ENCODE measurements at regions not wholly inside any gene's neighbourhood (a gene's known extent, or its start where the extent isn't known, plus 50 kb on each side); places are given as distances from the start of the nearest gene placed in this dataset.

DNA sequence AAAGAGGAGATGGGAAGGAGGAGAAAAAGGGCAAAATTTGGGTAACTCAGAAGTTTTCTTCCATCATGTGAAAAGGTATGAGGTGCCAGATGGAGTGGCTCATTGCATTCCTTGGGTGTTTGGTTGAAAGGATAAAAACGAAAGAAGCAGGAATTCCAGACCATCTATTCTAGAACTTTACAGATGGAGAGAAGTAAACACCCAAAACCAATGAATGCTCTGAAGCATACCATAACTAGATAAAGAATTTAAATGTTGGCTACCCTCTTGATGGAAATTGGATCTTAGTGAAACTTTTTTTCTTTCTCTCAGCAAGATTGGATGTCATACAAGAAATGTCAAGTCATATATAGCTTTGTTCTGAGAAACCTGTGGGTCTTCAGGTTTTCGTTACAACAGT is 175.6 kb upstream of the FAR2 start:
- DNase-seq (ENCODE audit: low read depth, low spot score) (no peak), FAIRE-seq (no peak)
- Histone ChIP-seq H3K9ac (ENCODE audit: control insufficient read depth, extremely low read depth, insufficient read depth, low read length) (no peak overlapping the region), H3K36me3 (ENCODE audit: control insufficient read depth in 2 of 2, extremely low read depth in 1 of 2, insufficient read depth in 2 of 2, low read length in 2 of 2) (no peaks in the 10 kb centered on the region), H3K9me3 (ENCODE audit: control insufficient read depth, low read depth, low read length) (no peaks in the 10 kb centered on the region), H3K9me1 (ENCODE audit: control insufficient read depth, extremely low read depth, insufficient read depth, low read length) (no peaks in the 10 kb centered on the region), H4K20me1 (ENCODE audit: control insufficient read depth, extremely low read depth, insufficient read depth, low read length) (no peaks in the 10 kb centered on the region), H2AFZ (ENCODE audit: control insufficient read depth, low read length) (no peak overlapping the region), H3K4me1 (ENCODE audit: control insufficient read depth, extremely low read depth, insufficient read depth, low read length) (no peaks in the 10 kb centered on the region), H3K27ac (ENCODE audit: control insufficient read depth, insufficient read depth, low read length) (no peak overlapping the region), H3K4me2 (ENCODE audit: control insufficient read depth, extremely low read depth, insufficient read depth, low read depth, low read length) (no peak overlapping the region), H3K79me2 (ENCODE audit: control insufficient read depth, insufficient read depth, low read length) (no peaks in the 10 kb centered on the region), H3K27me3 (ENCODE audit: control insufficient read depth, extremely low read depth, insufficient read depth, low read length) (no peaks in the 10 kb centered on the region), H3K4me3 (ENCODE audit: control insufficient read depth in 2 of 3, extremely low read depth in 1 of 3, insufficient read depth in 2 of 3, low read depth in 1 of 3, low read length in 3 of 3) (no peak overlapping the region)
- dilution Hi-C loops (cut with MboI; ENCODE audit: extremely low pct_ligation_motif_present, low sequenced_read_pairs) = no loop called here
- TF ChIP-seq, protein P1, sequence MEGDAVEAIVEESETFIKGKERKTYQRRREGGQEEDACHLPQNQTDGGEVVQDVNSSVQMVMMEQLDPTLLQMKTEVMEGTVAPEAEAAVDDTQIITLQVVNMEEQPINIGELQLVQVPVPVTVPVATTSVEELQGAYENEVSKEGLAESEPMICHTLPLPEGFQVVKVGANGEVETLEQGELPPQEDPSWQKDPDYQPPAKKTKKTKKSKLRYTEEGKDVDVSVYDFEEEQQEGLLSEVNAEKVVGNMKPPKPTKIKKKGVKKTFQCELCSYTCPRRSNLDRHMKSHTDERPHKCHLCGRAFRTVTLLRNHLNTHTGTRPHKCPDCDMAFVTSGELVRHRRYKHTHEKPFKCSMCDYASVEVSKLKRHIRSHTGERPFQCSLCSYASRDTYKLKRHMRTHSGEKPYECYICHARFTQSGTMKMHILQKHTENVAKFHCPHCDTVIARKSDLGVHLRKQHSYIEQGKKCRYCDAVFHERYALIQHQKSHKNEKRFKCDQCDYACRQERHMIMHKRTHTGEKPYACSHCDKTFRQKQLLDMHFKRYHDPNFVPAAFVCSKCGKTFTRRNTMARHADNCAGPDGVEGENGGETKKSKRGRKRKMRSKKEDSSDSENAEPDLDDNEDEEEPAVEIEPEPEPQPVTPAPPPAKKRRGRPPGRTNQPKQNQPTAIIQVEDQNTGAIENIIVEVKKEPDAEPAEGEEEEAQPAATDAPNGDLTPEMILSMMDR (optimal IDR thresholded peaks at IDR 0.05 in 1 of 3, IDR thresholded peaks at IDR 0.05 in 1 of 3, conservative IDR thresholded peaks at IDR 0.05 in 1 of 3; ENCODE audit: extremely low read depth in 1 of 3, insufficient read depth in 2 of 3, low read length in 3 of 3) = no peak
- no peak for TF ChIP-seq EZH2 (IDR thresholded peaks at IDR 0.05; ENCODE audit: low read length)

DNA sequence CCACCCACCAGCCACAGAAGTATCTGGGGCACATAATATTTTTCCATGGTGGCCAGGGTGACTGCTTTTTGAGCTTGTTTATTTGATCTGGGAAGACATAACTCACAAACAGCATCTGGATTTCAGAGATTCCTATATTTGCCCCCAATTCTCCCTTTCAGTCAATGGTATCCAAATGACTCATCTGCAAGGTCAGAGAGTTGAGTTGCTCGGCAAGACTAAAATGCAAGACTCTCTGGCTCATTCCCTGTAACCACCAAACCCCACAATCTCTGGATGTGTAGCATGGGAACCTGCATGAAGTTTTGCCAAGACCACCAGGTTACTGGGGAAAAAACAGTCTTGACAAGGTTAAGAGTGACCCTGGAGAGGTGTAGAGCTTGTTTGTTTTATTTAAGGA is 174.9 kb upstream of the FAR2 start:
- Histone ChIP-seq H3K27ac (ENCODE audit: control insufficient read depth, insufficient read depth, low read length) (no peak overlapping the region), H3K4me2 (ENCODE audit: control insufficient read depth, extremely low read depth, insufficient read depth, low read depth, low read length) (no peak overlapping the region), H3K9me1 (ENCODE audit: control insufficient read depth, extremely low read depth, insufficient read depth, low read length) (no peaks in the 10 kb centered on the region), H3K4me1 (ENCODE audit: control insufficient read depth, extremely low read depth, insufficient read depth, low read length) (no peaks in the 10 kb centered on the region), H3K27me3 (ENCODE audit: control insufficient read depth, extremely low read depth, insufficient read depth, low read length) (no peaks in the 10 kb centered on the region), H3K9ac (ENCODE audit: control insufficient read depth, extremely low read depth, insufficient read depth, low read length) (no peak overlapping the region), H3K9me3 (ENCODE audit: control insufficient read depth, low read depth, low read length) (no peaks in the 10 kb centered on the region), H3K4me3 (ENCODE audit: control insufficient read depth in 2 of 3, extremely low read depth in 1 of 3, insufficient read depth in 2 of 3, low read depth in 1 of 3, low read length in 3 of 3) (no peak overlapping the region), H4K20me1 (ENCODE audit: control insufficient read depth, extremely low read depth, insufficient read depth, low read length) (no peaks in the 10 kb centered on the region), H3K79me2 (ENCODE audit: control insufficient read depth, insufficient read depth, low read length) (no peaks in the 10 kb centered on the region), H3K36me3 (ENCODE audit: control insufficient read depth in 2 of 2, extremely low read depth in 1 of 2, insufficient read depth in 2 of 2, low read length in 2 of 2) (no peaks in the 10 kb centered on the region), H2AFZ (ENCODE audit: control insufficient read depth, low read length) (no peak overlapping the region)
- FAIRE-seq (no peak), DNase-seq (ENCODE audit: low read depth, low spot score) (no peak)
- TF ChIP-seq EZH2 (IDR thresholded peaks at IDR 0.05; ENCODE audit: low read length) = no peak
- TF ChIP-seq, protein P1 (optimal IDR thresholded peaks at IDR 0.05 in 1 of 3, IDR thresholded peaks at IDR 0.05 in 1 of 3, conservative IDR thresholded peaks at IDR 0.05 in 1 of 3; ENCODE audit: extremely low read depth in 1 of 3, insufficient read depth in 2 of 3, low read length in 3 of 3) = no peak
- dilution Hi-C loops (cut with MboI; ENCODE audit: extremely low pct_ligation_motif_present, low sequenced_read_pairs) = no loop called here

Data from keratinocyte (primary cell).